GM19468 (cell line): ENCODE measurements at regions not wholly inside any gene's neighbourhood (a gene's known extent, or its start where the extent isn't known, plus 50 kb on each side); places are given as distances from the start of the nearest gene placed in this dataset.

ENCODE experiments used
- ATAC-seq: cut with Tn5 transposase; IDR thresholded peaks from one replicate; pipeline ENCODE4 v1.9.1; 2021; ENCODE audit warnings: mild to moderate bottlenecking, moderate library complexity, moderate number of reproducible peaks; ENCODE audit not compliant: unreplicated experiment; ENCODE audit errors: extremely low read depth

GRCh38 chr10:117632406-117632805 lies 89.9 kb downstream of the EMX2 start:
- no peak for ATAC-seq

- no peak for ATAC-seq
These were observed 93.3 kb downstream of the EMX2 start for GRCh38 chr10:117635826-117636225.

- no peak for ATAC-seq
These were observed 95.7 kb downstream of the EMX2 start for GRCh38 chr10:117638200-117638599.

GRCh38 chr10:117638664-117639200 lies 96.2 kb downstream of the EMX2 start:
- no peak for ATAC-seq

- ATAC-seq, result no peak
These were observed 97.9 kb downstream of the EMX2 start for GRCh38 chr10:117640406-117640805.

- ATAC-seq, result no peak
These were observed 104.2 kb downstream of the EMX2 start for GRCh38 chr10:117646718-117647117.

GRCh38 chr10:117647306-117647705 lies 104.8 kb downstream of the EMX2 start:
- ATAC-seq, result no peak

GRCh38 chr10:117651121-117651520 lies 108.6 kb downstream of the EMX2 start:
- no peak for ATAC-seq

GRCh38 chr10:117652228-117653169 lies 110.0 kb downstream of the EMX2 start:
- ATAC-seq, result peak; percentile 1

- ATAC-seq, result peak; percentile 88
These were observed 110.6 kb downstream of the EMX2 start for GRCh38 chr10:117653170-117653515.

- no peak for ATAC-seq
These were observed 111.6 kb downstream of the EMX2 start for GRCh38 chr10:117654105-117654504.

GRCh38 chr10:117656385-117657367 lies 114.1 kb downstream of the EMX2 start:
- ATAC-seq, result peak; percentile 74

GRCh38 chr10:117661316-117661715 lies 118.8 kb downstream of the EMX2 start:
- no peak for ATAC-seq

- ATAC-seq, result no peak
These were observed 119.6 kb downstream of the EMX2 start for GRCh38 chr10:117662126-117662525.

- no peak for ATAC-seq
These were observed 120.4 kb downstream of the EMX2 start for GRCh38 chr10:117662751-117663540.

GRCh38 chr10:117663750-117664149 lies 121.2 kb downstream of the EMX2 start:
- peak; percentile 98 for ATAC-seq

GRCh38 chr10:117664288-117664687 lies 121.7 kb downstream of the EMX2 start:
- no peak for ATAC-seq

- no peak for ATAC-seq
These were observed 123.6 kb downstream of the EMX2 start for GRCh38 chr10:117666166-117666565.

GRCh38 chr10:117666965-117667364 lies 124.4 kb downstream of the EMX2 start:
- no peak for ATAC-seq

- ATAC-seq, result no peak
These were observed 125.3 kb downstream of the EMX2 start for GRCh38 chr10:117667831-117668230.
